HG02885 (cell line): ENCODE measurements at regions not wholly inside any gene's neighbourhood (a gene's known extent, or its start where the extent isn't known, plus 50 kb on each side); places are given as distances from the start of the nearest gene placed in this dataset.

Source experiments
- ATAC-seq: cut with Tn5 transposase; IDR thresholded peaks from one replicate; pipeline ENCODE4 v1.9.1; 2021; ENCODE audit warnings: mild to moderate bottlenecking; ENCODE audit not compliant: unreplicated experiment, poor library complexity

DNA sequence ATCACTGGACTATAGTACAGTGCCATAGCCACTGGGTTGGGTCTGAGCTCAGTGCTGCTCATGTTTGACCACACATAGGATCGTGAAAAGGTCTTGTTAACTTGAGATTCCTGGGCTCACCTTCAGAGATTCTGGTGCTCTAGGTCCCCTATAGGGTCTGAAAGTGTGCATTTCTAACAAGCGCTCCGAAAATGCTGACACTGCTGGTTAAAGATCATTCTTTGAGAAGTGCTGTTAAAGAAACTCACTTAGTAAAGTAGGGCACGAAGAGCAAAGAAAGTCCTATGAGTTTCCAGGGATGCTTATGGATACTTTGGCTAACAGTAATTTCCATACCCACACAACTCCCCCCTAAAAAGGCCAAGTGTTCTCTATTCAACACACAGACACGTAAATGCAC, 108.1 kb upstream of the PAX6 start:
- ATAC-seq: no peak

DNA sequence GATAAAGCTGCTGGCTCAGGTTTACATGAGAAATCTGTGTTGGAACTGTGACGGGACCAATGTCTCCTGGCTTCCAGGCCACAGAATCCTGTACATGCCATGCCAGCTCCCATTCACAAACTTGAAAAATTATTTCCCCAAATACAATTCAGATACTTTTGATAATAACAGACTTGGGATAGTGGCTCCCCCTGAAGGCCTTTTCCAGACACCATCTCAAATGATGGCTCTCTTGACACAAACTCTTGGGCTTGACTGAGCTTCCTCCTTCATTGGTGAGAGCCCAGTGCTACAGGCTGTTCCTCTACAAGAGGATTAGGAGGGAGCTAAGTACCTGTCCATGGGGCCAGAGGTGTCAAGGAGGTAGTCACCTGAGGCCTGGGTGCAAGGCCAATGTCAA, 104.7 kb upstream of the PAX6 start:
- no peak for ATAC-seq

DNA sequence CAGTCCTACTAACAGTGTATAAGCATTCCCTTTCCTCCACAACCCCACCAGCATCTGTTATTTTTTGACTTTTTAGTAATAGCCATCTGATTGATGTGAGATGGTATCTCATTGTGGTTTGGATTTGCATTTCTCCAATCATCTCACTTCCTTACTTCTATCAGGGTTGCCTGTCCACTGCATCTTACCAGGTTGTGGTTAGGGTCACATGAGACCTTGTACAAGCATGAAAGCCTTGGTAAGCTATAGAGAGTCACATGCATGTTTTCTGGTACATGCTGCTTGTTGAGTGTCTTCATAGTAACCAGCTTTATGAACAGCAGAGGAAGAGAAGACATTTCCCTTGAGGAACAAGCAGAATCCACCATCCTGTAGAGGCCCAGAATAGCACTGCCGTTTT, 102.9 kb upstream of the PAX6 start:
- peak; percentile 67 for ATAC-seq

DNA sequence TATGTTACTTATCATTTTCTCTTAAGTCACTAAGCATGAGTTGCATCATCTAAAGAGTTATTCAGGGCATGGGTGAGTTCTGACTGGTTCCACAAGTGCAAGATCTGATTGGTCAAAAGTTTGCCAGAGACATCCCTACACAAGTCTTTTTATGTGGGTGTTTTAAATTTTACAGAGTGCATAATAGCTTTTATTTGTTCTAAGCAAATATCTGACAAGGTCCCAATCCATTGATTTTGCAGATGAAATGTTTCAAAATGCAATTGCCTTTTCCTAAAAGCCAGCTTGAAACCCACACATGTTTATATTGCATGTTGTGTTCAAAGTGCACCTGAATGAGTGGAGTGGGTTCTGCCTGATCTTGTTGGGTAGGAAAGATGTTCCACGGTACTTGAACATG, 101.7 kb upstream of the PAX6 start:
- no peak for ATAC-seq

DNA sequence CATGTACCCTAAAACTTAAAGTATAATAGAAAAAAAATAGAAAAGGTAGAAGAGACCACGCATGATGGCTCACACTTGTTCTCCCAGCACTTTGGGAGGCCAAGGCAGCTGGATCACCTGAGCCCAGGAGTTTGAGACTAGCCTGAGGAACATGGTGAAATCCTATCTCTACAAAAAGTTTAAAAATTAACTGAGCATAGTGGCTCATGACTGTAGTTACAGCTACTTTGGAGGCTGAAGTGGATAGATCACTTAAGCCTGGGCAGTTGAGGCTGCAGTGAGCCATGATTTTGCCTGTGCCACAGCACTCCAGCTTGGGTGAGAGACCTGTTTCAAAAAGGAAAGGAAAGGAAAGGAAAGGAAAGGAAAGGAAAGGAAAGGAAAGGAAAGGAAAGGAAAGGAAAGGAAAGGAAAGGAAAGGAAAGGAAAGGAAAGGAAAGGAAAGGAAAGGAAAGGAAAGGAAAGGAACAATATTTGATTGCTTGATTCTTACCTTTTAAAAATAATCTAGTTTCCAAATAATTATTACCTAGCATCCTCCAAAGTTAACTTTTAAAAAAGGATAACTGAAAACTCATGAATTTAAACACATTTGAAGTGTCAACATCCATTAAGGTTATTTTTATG, 99.9 kb upstream of the PAX6 start:
- ATAC-seq: no peak

DNA sequence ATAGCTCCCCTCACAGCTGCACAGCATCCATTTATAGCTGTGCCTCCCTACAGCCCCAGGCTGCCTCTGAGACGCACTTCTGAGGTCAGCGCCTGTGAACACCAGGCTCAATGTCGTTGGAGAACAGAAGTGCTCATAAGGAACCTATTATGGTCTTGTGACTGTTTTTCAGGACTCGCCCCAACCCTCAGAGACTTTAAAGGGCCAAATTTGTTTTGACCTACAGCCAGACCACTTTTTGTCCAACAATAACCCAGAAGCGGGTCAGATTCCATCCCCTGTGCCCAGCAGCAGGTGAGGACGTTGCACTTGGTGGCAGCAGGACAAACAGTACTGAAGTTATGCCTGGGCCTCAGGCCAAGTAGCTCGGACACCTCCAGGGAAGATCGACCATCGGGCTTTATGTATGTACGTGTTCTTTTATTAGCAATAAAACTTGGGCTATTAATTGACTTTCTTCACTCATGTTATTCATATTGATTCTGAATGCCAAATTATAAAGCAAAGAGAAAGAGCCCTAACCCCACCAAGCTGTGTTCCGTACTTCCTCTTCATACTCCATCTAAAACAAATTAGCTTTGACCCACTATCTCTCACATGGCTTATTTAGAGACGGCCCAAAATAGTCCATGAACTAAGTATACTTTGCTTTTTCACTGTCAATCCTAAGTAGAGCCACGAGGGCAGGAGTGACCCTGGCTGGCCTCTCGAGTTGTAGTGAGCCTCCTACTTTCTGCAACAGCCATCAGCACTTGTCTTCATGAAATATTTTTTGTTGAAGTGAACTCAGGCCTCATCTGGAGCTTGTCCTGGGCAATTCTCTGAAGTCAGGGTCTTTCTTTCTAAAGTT, 92.3 kb upstream of the PAX6 start:
- no peak for ATAC-seq

DNA sequence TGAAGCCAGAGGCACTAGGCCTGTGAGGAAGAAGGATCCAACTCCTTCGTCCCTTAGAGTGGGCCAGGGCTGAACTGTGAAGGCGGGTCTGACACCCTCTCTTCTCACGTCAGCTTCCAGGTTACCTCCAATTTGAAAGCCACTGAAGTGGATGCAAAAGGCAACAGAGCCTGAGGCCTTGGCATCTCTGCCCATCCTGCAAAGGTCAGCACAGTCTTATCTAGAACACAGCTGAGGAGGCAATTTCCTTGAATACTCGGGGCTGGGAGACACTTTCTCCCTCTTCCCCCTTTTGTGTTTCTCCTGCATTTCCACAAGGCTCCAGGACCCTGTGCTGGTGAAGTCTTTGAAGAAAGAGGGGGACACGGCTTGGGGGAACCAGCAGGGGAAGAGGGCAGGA, 91.6 kb upstream of the PAX6 start:
- ATAC-seq: no peak

DNA sequence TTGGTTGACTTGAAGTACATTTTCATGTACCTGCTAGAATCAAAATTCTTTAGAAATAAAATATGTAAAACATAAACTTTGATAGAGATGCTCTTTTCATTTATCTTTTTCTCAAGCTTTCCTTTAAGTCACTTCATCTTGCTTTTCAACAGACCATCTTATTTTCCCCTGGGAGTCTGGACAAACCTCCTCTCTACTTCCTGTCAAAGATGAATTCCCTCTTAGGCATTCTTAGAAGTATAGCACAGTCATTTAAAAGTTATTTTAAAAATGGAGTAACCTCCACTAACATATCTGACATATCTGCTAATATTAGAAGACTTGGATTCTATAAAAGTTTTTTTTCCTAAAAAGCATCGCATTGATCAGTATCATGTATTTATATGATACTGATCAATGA, 84.8 kb upstream of the PAX6 start:
- no peak for ATAC-seq

DNA sequence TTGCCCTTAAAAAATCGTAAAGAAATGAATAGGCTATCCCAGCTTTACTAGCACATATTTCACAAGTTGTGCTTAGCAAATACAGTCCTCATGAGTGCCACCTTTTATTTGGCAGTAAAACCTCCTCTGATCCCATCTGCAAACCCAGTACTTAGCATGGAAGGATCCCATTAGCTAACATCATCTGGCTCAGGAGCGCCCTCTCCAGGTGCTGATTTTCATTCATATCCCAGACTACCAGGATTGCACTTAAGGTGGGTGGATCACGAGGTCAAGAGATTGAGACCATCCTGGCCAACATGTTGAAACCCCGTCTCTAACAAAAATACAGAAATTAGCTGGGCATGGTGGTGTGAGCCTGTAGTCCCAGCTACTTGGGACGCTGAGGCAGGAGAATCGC, 76.1 kb upstream of the PAX6 start:
- no peak for ATAC-seq

DNA sequence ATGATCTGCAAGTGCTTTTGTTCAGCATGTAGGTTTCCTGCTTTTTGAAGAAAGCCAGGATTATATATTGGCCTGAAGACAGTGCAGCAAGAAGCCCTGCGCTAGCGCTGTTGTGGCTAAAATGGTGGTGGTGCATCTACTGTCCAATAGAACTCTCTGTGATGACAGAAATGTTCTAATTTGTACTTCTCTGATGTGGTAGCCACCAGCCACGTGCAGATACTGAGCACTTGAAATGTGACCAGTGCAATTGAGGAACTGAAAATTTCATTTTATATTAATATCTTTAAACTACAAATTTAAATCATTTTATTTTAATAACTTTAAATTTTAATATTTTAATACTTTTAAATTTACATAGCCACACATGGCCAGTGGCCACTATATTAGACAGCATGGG, 73.0 kb upstream of the PAX6 start:
- ATAC-seq: no peak

DNA sequence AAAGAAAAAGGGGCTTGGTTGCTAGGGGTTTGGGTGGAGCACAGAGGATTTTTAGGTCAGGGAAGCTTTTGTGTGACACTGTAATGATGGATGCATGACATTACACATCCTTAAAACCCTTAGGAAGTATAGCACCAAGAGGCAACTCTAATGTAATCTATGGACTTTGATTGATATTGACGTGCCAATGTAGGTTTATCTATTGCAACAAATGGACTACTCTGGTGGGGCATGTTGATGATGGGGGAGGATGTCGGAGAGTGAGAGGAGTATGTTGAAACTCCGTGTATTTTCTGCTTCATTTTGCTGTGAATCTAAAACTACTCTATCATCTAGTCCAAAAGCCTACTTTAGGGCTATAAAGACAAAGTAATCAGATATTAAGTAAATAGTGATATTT, 72.3 kb upstream of the PAX6 start:
- ATAC-seq: no peak

DNA sequence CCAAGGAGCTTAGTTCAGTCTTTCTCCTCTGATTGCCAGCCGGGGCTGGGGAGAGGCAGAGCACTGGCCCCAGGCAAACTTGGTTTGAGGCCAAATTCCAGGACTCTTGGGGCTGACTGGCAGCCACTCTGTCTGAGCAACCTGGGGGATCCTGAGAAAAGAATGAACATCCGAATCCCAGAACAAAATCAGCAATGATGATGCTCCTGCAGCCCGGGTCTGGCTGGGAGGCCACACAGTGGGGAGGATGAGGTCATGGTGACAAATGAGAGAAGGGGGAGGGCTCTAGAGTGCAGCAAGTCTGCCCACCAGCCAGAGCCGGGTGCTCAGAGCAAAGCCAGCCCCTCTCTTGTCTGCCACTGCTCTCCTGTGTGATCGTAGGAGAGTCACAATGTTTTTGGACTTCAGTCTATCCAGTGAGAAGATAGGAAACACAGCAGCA, 71.8 kb upstream of the PAX6 start:
- ATAC-seq: no peak

DNA sequence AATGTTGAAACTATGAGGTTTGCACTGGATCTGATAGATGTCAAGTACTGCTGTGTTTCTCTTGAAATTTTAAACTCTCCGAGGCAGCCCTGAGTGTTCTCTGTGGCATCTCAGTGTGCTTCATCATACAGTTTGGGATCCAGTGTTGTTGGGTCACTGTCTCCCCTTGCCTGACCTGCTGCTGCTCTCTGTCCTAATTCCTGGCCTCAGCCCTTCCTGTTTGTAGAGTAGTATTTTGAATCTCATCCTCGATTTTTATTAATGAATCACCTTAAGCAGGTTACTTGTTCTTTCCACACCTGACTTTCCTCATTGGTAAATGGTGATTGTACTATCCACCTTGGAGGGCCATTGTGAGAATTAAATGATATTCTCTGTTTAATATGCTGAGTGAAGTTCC, 70.7 kb upstream of the PAX6 start:
- no peak for ATAC-seq

DNA sequence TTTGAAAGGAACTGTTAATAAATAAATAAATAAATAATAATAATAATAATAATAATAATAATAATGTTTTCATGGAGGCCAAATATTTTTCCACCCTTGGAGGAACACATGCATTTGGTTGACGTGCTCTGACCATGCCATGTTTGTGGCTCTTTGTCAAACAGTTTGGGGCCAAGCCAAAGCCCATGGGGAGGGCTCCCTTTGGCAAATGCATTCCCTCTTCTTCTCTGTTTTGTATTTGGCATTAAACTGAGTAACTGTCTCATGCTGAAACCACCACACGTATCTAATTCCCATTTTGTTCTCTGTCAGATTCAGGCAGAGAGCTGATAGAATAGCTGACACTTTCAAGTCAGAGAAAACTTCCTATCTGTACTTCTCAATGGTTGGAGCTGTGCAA, 68.6 kb upstream of the PAX6 start:
- ATAC-seq: no peak

DNA sequence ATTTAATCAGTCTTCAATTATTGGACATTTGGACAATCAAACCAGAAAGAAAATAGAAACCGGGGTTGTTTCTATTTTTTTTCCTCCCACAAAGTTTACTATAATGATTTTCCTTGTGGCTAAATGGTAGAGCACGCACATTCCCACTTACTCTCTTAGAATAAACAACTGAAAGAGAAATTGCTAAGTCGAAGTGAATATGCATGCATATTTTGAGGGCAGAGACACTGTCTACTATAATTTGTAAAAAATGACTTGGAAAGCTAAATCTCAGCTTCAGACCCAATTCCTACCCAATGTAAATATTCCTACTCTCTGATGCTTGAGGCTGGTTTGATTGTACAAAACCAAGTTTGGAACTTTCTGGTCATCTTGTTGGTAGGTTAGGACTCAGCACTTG, 66.7 kb upstream of the PAX6 start:
- no peak for ATAC-seq

DNA sequence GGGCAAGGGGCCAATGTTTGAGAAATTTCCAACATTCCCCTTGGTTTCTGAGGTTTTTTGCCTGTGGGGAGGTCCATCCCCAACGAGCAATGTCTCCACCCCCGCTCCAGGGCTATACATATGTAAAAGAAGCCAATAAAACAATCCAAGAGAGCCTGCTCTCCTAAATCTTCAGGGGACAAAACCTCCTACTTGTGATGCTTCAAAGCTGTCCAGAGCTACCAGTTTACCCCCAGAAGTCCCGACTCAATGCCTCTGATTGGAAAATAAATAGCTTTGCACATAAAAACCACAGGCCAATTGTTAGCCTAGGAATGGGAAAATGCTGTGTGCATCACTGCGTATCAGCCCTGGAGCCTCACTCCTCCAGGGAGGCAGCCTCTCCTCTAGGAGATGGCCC, 66.0 kb upstream of the PAX6 start:
- no peak for ATAC-seq

DNA sequence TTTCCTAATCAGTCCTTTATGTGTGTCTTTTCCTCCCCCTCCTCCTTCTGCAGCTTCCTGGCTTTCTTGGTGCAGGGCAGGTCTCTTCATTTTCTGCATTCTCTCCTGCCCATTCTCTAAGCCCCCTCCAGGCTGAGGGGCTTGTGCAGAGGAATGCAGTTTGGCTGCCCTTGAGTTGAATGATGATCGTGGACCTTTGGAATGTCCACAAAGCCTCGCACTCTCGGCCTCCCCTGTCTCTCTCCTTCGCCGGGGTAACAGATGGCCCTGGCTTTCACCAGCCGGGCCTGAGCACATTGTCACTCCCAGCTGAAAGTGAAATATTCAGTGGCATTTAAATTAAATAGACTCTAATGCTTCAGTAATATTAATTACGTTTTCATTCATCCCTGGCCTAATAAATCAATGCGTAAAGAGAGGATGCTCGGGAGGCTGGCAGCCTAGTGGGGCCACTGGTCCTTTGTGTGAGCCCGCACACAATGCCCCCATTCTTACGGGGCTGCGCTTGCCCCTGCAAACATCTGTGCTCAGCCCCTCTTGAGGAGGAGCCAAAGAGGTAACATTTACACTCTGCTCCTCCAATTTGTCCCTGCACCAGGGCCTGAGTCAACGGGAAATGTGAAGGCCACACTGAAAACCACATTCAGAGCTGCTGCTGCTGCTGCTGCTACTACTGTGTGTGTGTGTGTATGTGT, 64.9 kb upstream of the PAX6 start:
- ATAC-seq: no peak

DNA sequence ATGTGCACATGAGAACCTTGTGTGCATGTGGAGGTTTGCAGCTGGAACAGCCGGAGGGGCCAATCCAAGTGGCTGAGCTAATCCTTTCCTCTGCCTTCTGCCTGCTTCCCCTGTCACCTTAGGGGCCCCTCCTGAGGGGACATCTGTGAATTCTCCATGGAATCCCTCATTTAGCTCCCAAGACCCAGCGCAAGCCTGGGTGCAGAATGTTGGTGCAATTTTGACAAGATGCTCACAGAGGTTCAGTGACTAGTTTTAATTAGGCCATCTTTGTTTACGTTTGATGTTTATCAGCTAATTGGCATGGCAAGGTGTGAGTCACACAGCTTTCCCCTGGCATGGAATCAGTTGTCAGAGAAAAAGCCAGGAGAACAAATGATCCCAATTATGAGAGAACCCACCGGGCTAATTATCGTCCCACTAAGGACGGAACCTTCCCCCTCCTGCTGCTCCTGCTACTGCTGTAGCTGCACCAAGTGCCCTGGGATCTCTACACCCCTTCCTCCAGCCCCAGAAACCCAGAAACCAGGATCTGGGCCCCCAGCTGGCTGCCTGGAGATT, 63.6 kb upstream of the PAX6 start:
- no peak for ATAC-seq

DNA sequence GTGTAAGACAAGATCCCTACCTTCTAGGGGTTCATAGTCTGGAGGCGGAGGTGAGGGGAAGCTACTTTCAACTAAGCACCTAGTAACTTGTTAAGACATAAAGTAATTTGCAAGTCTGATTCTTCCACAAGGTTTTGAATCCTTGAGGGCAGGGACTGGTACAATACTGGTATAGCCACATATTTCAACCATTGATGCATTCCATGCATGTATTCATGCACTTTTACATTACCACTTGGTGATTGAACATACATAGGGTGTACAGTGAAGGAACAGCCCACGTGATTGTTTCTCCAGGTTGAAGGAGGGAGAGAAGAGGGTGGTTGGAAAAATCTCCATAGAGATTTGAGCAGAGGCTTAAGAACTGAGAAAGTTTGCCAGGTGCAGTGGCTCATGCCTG, 62.0 kb upstream of the PAX6 start:
- no peak for ATAC-seq

DNA sequence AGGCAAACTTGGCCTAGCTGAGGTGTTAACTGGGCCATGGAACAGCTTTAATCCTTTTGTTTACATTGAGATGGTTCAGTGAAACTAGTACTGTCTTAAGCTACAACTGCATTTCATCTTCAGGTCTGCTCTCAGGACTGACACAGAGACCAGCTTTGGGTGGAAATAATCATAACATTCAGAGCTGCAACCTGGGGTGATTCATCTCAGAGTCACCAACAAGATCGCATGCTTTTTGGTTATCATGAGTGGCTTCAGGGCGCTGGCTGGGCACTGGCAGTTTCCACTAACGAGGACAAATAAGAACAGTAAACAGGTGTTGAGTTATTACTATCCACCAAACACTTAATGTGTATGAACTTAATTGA, 60.9 kb upstream of the PAX6 start:
- ATAC-seq: no peak

DNA sequence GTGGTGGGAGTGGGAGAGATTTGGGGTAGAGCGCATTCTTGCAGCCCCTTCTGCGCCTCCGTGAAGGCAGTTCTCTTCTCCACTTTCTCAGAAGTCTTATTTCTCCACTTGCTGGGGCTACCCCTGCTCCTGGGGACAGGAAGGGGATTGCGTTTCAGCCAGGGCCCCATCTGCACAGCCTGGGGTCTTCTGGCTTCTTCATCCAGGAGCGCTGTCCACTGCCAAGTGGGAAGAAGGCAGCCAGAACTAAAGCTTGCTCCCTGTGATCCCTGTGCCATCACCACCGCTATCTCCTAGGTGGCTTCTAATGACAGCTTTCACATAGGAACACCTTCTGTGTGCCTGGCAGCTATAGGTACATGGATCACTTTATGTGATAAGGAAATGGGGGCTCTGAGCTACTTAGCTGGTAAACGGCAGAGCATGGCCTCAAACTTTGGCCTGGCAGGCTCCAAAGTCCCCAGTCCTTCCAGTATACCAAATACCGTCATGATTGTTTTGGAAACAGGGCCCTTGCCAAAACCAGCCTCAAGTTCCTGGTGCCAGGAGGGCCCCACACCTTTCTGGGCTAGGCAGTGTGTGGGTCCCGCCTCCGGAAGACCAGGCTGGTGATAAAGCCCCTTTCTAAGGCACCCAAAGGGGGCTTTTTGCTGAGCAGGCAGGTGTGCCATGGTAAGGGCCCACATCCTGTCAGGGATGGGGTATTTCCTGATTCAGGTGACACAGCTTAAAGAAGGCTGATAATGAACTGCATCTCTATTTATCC, 60.4 kb upstream of the PAX6 start:
- ATAC-seq: no peak
